CD14-positive monocyte (primary cell): ENCODE measurements at regions not wholly inside any gene's neighbourhood (a gene's known extent, or its start where the extent isn't known, plus 50 kb on each side); places are given as distances from the start of the nearest gene placed in this dataset.

ENCODE experiments used
- DNase-seq, 3 donors: peaks; one replicate each; pipeline ENCODE4 v3.0.0-alpha.2; 2011 to 2022
- H2AFZ ChIP-seq: 2 replicates; pipeline ENCODE4 v1.6.0; 2012; ENCODE audit warnings: mild to moderate bottlenecking, low read depth, low read length, inconsistent platforms; ENCODE audit not compliant: insufficient read depth, poor library complexity, severe bottlenecking
- H3K27ac ChIP-seq, 2 donors: 1 replicate in 1 of 2; 2 replicates in 1 of 2; pipeline ENCODE4 v1.5.1; 2012 to 2013; ENCODE audit warnings: low read length in 2 of 2, control low read depth in 1 of 2, inconsistent platforms in 1 of 2, low read depth in 1 of 2, mild to moderate bottlenecking in 1 of 2
- H3K27me3 ChIP-seq, 2 donors: one replicate each; pipeline versions ENCODE4 v1.6.0 to v1.6.1; 2011 to 2013; ENCODE audit warnings: low read length in 2 of 2; ENCODE audit not compliant: control insufficient read depth in 2 of 2, insufficient read depth in 2 of 2
- H3K36me3 ChIP-seq, 2 donors: replicated peaks in 1 of 2; 1 replicate in 1 of 2; 2 replicates in 1 of 2; pipeline versions ENCODE4 v1.5.1 to v1.6.1; 2012 to 2013; ENCODE audit warnings: low read length in 2 of 2, control low read depth in 1 of 2, inconsistent platforms in 1 of 2, mild to moderate bottlenecking in 1 of 2; ENCODE audit not compliant: insufficient read depth in 2 of 2, control insufficient read depth in 1 of 2
- H3K4me1 ChIP-seq, 2 donors: 1 replicate in 1 of 2; 2 replicates in 1 of 2; pipeline versions ENCODE4 v1.5.1 to v1.6.1; 2012 to 2013; ENCODE audit warnings: low read length in 2 of 2, control low read depth in 1 of 2, inconsistent platforms in 1 of 2, mild to moderate bottlenecking in 1 of 2, moderate library complexity in 1 of 2; ENCODE audit not compliant: insufficient read depth in 2 of 2, control insufficient read depth in 1 of 2
- H3K4me2 ChIP-seq: replicated peaks from 2 replicates; pipeline ENCODE3; 2012; ENCODE audit warnings: low read length, moderate library complexity, mild to moderate bottlenecking; ENCODE audit not compliant: poor library complexity, severe bottlenecking; ENCODE audit errors: extremely low read depth
- H3K4me3 ChIP-seq, 3 experiments: fragments of 200-600 bp in 1 of 3; sonication (generic) in 1 of 3; replicated peaks in 1 of 3; 1 replicate in 2 of 3; 2 replicates in 1 of 3; pipeline ENCODE4 v1.5.1; 2011 to 2013; ENCODE audit warnings: low read length in 3 of 3, mild to moderate bottlenecking in 3 of 3, control low read depth in 2 of 3, low read depth in 2 of 3, inconsistent platforms in 1 of 3, moderate library complexity in 1 of 3
- H3K79me2 ChIP-seq: 2 replicates; pipeline ENCODE4 v1.6.0; 2012; ENCODE audit warnings: mild to moderate bottlenecking, control low read depth, inconsistent platforms, low read length, moderate library complexity; ENCODE audit not compliant: insufficient read depth
- H3K9ac ChIP-seq: 2 replicates; pipeline ENCODE4 v1.6.0; 2017; ENCODE audit warnings: low read length, mild to moderate bottlenecking; ENCODE audit not compliant: insufficient read depth, poor library complexity, severe bottlenecking
- H3K9me3 ChIP-seq, 2 donors: replicated peaks in 1 of 2; 1 replicate in 1 of 2; 2 replicates in 1 of 2; pipeline versions ENCODE4 v1.5.1 to v1.6.1; 2012 to 2013; ENCODE audit warnings: low read length in 2 of 2, control low read depth in 1 of 2; ENCODE audit not compliant: control insufficient read depth in 1 of 2, insufficient read depth in 1 of 2
- H4K20me1 ChIP-seq: 2 replicates; pipeline ENCODE4 v1.6.0; 2012; ENCODE audit warnings: mild to moderate bottlenecking, low read length, control low read depth, moderate library complexity; ENCODE audit not compliant: insufficient read depth
- H3K27ac Mint-ChIP-seq, 7 donors: one replicate each; pipeline ENCODE4 v1.8.0; 2020; ENCODE audit warnings: mild to moderate bottlenecking in 7 of 7, mixed read lengths in 7 of 7, moderate library complexity in 6 of 7, inconsistent platforms in 2 of 7
- H3K27me3 Mint-ChIP-seq, 3 donors: one replicate each; pipeline ENCODE4 v1.8.0; 2021 to 2022; ENCODE audit warnings: low read depth in 3 of 3, mild to moderate bottlenecking in 3 of 3, mixed read lengths in 3 of 3, moderate library complexity in 3 of 3, inconsistent platforms in 1 of 3
- H3K36me3 Mint-ChIP-seq, 2 donors: one replicate each; pipeline ENCODE4 v1.8.0; 2020; ENCODE audit warnings: mixed read lengths in 2 of 2, inconsistent platforms in 1 of 2, mild to moderate bottlenecking in 1 of 2
- H3K4me1 Mint-ChIP-seq: one replicate; pipeline ENCODE4 v1.8.0; 2020; ENCODE audit warnings: mild to moderate bottlenecking, mixed read lengths
- H3K4me3 Mint-ChIP-seq, 2 donors: one replicate each; pipeline ENCODE4 v1.8.0; 2020; ENCODE audit warnings: mild to moderate bottlenecking in 2 of 2, mixed read lengths in 2 of 2, moderate library complexity in 1 of 2
- H3K9me3 Mint-ChIP-seq, 7 donors: one replicate each; pipeline ENCODE4 v1.8.0; 2020 to 2022; ENCODE audit warnings: mixed read lengths in 7 of 7, mild to moderate bottlenecking in 6 of 7, moderate library complexity in 6 of 7, inconsistent platforms in 2 of 7
- WGBS: methylation state at CpG from one replicate; pipeline ENCODE4 v1.1.5; 2013; ENCODE audit warnings: missing lambda C conversion rate; ENCODE audit not compliant: insufficient coverage; 5-methylcytosine and 5-hydroxymethylcytosine counted together
- intact Hi-C, 2 donors: fragments of 100-400 bp; cut with micrococcal nuclease; formaldehyde crosslinking; loops; one replicate each; pipeline versions ENCODE4 v1.15.0 to v1.15.1; 2023
- TF ChIP-seq, protein P1 (sequence below): fragments of 200-600 bp; IDR thresholded peaks from one replicate; pipeline ENCODE4 v1.8.0; 2022; ENCODE audit warnings: antibody characterized with exemption, mild to moderate bottlenecking

DNA sequence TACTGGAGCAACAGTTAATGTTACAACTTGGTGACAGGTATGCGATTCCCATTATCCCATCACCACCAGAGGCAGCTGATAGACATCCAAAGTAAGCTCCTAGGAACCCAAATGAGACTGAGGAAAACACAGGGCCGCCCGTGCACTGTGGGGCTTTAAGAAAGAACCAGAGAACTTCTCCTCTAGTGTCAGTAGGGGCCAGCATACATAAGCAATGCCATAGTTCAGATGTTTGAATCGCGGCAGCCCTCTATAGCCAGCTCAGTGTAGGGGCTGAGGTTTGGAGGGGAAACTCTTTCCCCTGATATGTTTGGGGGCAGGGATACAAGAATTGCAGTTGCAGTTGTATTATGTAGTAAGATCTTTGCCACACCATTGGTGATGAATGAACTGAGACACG, 593.3 kb upstream of the NCAM2 start:
- no peak overlapping the region for H3K4me3 ChIP-seq
- H3K4me1 ChIP-seq: no peaks in the 10 kb centered on the region
- Mint-ChIP-seq H3K9me3 (peaks cover 4 to 20% (median 9%) of the 10 kb centered on the region in 7 donors), H3K27me3 (no peaks in the 10 kb centered on the region), H3K4me3 (no peak overlapping the region), H3K4me1 (no peaks in the 10 kb centered on the region), H3K27ac (no peak overlapping the region), H3K36me3 (no peaks in the 10 kb centered on the region)
- DNase-seq: no peak
- no peak overlapping the region for H3K4me2 ChIP-seq
- no peaks in the 10 kb centered on the region for H4K20me1 ChIP-seq
- TF ChIP-seq, protein P1, sequence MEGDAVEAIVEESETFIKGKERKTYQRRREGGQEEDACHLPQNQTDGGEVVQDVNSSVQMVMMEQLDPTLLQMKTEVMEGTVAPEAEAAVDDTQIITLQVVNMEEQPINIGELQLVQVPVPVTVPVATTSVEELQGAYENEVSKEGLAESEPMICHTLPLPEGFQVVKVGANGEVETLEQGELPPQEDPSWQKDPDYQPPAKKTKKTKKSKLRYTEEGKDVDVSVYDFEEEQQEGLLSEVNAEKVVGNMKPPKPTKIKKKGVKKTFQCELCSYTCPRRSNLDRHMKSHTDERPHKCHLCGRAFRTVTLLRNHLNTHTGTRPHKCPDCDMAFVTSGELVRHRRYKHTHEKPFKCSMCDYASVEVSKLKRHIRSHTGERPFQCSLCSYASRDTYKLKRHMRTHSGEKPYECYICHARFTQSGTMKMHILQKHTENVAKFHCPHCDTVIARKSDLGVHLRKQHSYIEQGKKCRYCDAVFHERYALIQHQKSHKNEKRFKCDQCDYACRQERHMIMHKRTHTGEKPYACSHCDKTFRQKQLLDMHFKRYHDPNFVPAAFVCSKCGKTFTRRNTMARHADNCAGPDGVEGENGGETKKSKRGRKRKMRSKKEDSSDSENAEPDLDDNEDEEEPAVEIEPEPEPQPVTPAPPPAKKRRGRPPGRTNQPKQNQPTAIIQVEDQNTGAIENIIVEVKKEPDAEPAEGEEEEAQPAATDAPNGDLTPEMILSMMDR: no peak
- no peaks in the 10 kb centered on the region for H3K79me2 ChIP-seq
- H3K27me3 ChIP-seq: no peaks in the 10 kb centered on the region
- peaks cover 8 to 19% of the 10 kb centered on the region in 2 donors for H3K9me3 ChIP-seq
- H3K36me3 ChIP-seq: no peaks in the 10 kb centered on the region
- H3K9ac ChIP-seq: no peak overlapping the region
- WGBS: 88% methylated on average over 3 of the region's 6 CpGs
- no peak overlapping the region for H2AFZ ChIP-seq
- intact Hi-C loops: no loop called here
- H3K27ac ChIP-seq: no peak overlapping the region

DNA sequence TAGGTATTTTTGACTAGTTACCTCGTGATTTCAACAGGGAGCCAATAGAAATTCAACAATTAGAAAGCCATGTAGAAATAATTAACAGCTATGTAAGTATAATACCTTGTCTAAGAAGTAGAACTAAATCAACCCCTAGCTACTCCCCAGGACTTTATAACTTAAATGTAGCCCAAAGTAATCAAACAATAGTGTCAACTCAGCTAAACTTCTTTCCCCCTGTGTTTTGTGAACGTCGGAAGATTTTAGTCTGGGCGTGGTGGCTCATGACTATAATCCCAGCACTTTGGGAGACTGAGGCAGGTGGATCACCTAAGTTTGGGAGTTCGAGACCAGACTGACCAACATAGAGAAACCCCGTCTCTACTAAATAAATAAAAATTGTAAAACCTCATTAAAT, 579.9 kb upstream of the NCAM2 start:
- H3K9me3 Mint-ChIP-seq: peaks cover 2 to 25% (median 14%) of the 10 kb centered on the region in 7 donors
- H3K9me3 ChIP-seq: peaks cover 4 to 11% of the 10 kb centered on the region in 2 donors
- H3K4me1 Mint-ChIP-seq: no peaks in the 10 kb centered on the region
- WGBS: 98% methylated on average over 5 of the region's 6 CpGs
- no peaks in the 10 kb centered on the region for H4K20me1 ChIP-seq
- no peaks in the 10 kb centered on the region for H3K36me3 ChIP-seq
- no peak overlapping the region for H2AFZ ChIP-seq
- no peak overlapping the region for H3K27ac Mint-ChIP-seq
- no peaks in the 10 kb centered on the region for H3K36me3 Mint-ChIP-seq
- TF ChIP-seq, protein P1: no peak
- no peaks in the 10 kb centered on the region for H3K79me2 ChIP-seq
- no peak overlapping the region for H3K4me2 ChIP-seq
- no peaks in the 10 kb centered on the region for H3K27me3 ChIP-seq
- peaks cover 0 to 1% (median 0%) of the 10 kb centered on the region in 3 donors for H3K27me3 Mint-ChIP-seq
- intact Hi-C loops: no loop called here
- no peak overlapping the region for H3K9ac ChIP-seq
- H3K4me3 ChIP-seq: no peak overlapping the region
- H3K4me1 ChIP-seq: no peaks in the 10 kb centered on the region
- no peak for DNase-seq
- H3K27ac ChIP-seq: no peak overlapping the region
- no peak overlapping the region for H3K4me3 Mint-ChIP-seq
